Karpas-422 (cell line): ENCODE measurements at regions not wholly inside any gene's neighbourhood (a gene's known extent, or its start where the extent isn't known, plus 50 kb on each side); places are given as distances from the start of the nearest gene placed in this dataset.

ENCODE experiments used
- DNase-seq: peaks from one replicate; pipeline ENCODE4 v3.0.0-alpha.2; 2015
- H2AFZ ChIP-seq: fragments of 200-600 bp; sonication (generic); 2 replicates; pipeline ENCODE4 v1.6.1; 2014; ENCODE audit warnings: antibody characterized with exemption, low read length, mixed read lengths
- H3K27ac ChIP-seq: fragments of 200-600 bp; sonication (generic); 2 replicates; pipeline ENCODE4 v1.5.1; 2014; ENCODE audit warnings: mild to moderate bottlenecking, low read length, moderate library complexity
- H3K27me3 ChIP-seq: fragments of 200-600 bp; sonication (generic); 2 replicates; pipeline ENCODE4 v1.6.1; 2014; ENCODE audit warnings: low read length, mixed read lengths
- H3K36me3 ChIP-seq: fragments of 200-600 bp; sonication (generic); 2 replicates; pipeline ENCODE4 v1.6.1; 2014; ENCODE audit warnings: low read length, mixed read lengths; ENCODE audit not compliant: insufficient read depth
- H3K4me1 ChIP-seq: fragments of 200-600 bp; sonication (generic); 2 replicates; pipeline ENCODE4 v1.6.1; 2014; ENCODE audit warnings: mild to moderate bottlenecking, low read length, mixed read lengths
- H3K4me2 ChIP-seq: fragments of 200-600 bp; sonication (generic); 2 replicates; pipeline ENCODE4 v1.6.1; 2014; ENCODE audit warnings: low read length, low read depth, mild to moderate bottlenecking; ENCODE audit not compliant: poor library complexity, severe bottlenecking
- H3K4me3 ChIP-seq: fragments of 200-600 bp; sonication (generic); 2 replicates; pipeline ENCODE4 v1.5.1; 2014; ENCODE audit warnings: mild to moderate bottlenecking, antibody characterized with exemption, low read length, mixed read lengths
- H3K79me2 ChIP-seq: fragments of 200-600 bp; sonication (generic); 2 replicates; pipeline ENCODE4 v1.6.1; 2014; ENCODE audit warnings: mild to moderate bottlenecking, low read length, mixed read lengths
- H3K9ac ChIP-seq: fragments of 200-600 bp; sonication (generic); 2 replicates; pipeline ENCODE4 v1.6.0; 2014; ENCODE audit warnings: low read length
- H3K9me2 ChIP-seq: fragments of 200-600 bp; sonication (generic), shearing (Covaris generic); replicated peaks from 2 replicates; pipeline ENCODE4 v1.6.0; 2014; ENCODE audit warnings: mild to moderate bottlenecking, low read length, moderate library complexity; ENCODE audit not compliant: insufficient read depth
- H3K9me3 ChIP-seq: fragments of 300-700, 200-600 bp; sonication (generic); 2 replicates; pipeline ENCODE4 v1.6.1; 2014; ENCODE audit warnings: low read length, mixed read lengths
- H4K20me1 ChIP-seq: fragments of 200-600 bp; sonication (generic); 2 replicates; pipeline ENCODE4 v1.6.1; 2014; ENCODE audit warnings: mild to moderate bottlenecking, antibody characterized with exemption, low read length, low read depth; ENCODE audit not compliant: insufficient read depth

DNA sequence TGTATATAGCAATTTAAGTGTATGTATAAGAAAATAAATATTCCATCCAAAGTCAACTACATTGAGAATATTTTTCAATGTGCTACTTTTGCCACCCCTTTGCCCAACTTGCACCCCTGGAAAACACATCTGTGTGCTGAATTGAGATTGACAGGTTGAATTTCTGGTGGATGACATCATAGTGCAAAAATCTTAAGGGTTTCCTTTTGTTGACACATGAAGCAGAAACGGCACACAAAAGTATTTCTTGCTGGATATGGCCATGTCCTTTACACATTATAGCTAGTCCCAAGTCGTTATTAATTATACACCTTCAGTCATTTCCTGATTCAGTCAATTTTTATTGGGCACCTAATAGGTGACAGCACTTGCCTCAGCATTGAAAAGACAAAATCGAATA is 188.7 kb upstream of the FBXL4 start:
- Histone ChIP-seq H3K4me2 (no peak overlapping the region), H3K9me3 (no peaks in the 10 kb centered on the region)

DNA sequence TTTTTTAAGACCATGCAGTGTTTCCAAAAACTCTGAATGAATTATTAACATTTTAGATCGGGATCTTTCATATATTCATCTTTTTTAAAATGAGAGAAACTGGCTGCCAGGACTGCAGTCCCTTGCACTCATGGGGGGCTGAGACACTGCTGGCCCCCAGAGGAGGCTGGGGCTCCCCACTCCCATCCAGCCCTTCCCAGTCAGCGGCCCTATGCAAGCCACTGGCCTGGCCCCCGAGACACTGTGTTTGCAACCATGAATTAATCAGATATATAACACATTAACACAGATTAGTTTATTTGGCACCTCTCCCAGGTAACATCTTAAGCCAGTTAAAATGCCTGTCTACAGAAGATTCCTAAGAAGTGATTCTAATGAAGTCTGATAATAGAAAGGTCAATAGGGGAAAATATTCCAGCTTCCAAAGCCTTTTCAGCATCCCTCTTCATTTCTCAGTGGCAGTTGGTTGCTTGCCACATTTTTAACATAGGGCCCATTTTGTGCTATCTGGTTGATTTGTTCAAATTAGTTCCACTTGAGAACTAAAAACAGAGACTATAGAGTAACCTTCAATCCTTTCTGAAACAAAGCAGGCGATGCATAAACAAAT is 184.4 kb upstream of the FBXL4 start:
- Histone ChIP-seq H3K36me3 (no peaks in the 10 kb centered on the region), H3K79me2 (no peaks in the 10 kb centered on the region), H3K4me3 (no peak overlapping the region), H3K4me1 (no peaks in the 10 kb centered on the region), H3K9me3 (no peaks in the 10 kb centered on the region), H3K4me2 (no peak overlapping the region), H3K9me2 (no peaks in the 10 kb centered on the region), H3K27me3 (no peaks in the 10 kb centered on the region), H3K27ac (no peak overlapping the region), H4K20me1 (no peaks in the 10 kb centered on the region), H3K9ac (no peak overlapping the region), H2AFZ (no peak overlapping the region)
- no peak for DNase-seq

More for the DNA sequence above, 188.7 kb upstream of the FBXL4 start:
- no peak overlapping the region for H2AFZ ChIP-seq
- no peak overlapping the region for H3K4me3 ChIP-seq
- no peaks in the 10 kb centered on the region for H3K9me2 ChIP-seq
- H3K27ac ChIP-seq: no peak overlapping the region
- H3K36me3 ChIP-seq: no peaks in the 10 kb centered on the region
- H3K9ac ChIP-seq: no peak overlapping the region
- no peak for DNase-seq
- H3K27me3 ChIP-seq: no peaks in the 10 kb centered on the region
- H3K4me1 ChIP-seq: no peaks in the 10 kb centered on the region
- H4K20me1 ChIP-seq: no peaks in the 10 kb centered on the region
- no peaks in the 10 kb centered on the region for H3K79me2 ChIP-seq

DNA sequence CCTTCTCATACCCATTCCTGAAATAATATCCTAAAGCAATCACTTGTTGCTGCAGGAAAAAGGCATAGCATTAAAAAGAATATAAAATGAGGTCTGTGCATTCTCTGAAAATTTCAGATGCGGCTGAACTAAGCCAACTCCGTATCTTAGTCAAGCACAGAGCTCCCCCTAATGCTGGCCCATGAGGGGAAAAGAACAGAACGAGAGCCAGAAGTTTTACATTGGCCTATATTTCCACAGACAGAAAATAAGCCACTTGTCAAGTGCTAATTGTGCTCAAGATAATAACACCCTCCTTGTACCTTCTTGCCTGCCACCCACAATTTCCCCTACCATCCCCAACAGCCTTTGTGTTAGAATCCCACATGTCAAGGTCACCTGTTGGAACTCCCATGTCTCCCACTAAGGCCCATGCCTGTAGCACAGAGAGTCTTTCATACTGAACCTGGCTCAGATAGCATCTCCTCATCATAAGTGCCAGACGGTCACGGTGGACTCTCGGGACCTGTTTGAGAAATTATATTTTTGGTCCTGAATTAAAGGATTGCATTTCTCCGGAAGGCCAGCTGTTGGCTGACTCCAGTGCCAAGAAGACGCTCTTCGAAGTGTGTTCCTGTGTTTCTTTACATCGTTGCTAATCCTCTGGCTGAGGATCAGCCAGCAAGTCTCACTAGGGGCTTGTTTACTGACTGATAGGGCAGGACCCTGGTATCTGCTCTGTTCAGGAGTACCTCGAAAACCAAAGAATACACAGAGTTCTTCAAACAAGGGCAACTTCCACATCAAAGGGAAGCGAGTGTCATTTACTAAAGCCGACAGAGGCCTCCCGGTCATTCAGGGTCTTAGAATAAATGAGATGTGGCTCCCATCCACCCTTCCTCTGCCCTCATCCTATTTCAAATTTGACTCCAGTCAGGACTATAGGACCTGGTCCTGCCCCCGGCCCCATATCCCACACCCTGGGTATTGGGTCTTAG is 183.4 kb upstream of the FBXL4 start:
- no peak overlapping the region for H2AFZ ChIP-seq
- H3K27me3 ChIP-seq: no peaks in the 10 kb centered on the region
- H3K9me2 ChIP-seq: no peaks in the 10 kb centered on the region

DNA sequence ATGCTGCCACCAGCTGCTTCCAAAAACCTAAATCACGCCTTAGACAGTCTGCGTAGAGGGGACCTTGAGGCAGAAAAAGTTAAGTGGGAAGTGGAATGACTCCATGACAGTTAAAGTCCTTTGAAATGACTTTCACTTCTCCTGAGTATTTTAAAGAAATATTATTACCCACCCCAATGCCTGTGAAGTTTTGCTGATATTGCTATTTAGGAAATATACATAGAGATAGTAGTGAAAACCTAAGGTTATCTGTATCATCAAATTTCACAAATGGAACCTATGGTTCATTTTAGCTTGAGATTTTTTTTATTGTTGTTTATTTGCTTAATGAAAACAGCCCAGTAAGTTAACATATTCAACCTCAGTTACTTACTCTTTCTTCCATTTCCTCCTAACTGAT is 182.1 kb upstream of the FBXL4 start:
- H3K9me2 ChIP-seq: no peaks in the 10 kb centered on the region
- no peak overlapping the region for H3K9ac ChIP-seq
- H3K4me2 ChIP-seq: no peak overlapping the region
- H3K9me3 ChIP-seq: no peaks in the 10 kb centered on the region
- no peaks in the 10 kb centered on the region for H4K20me1 ChIP-seq
- DNase-seq: no peak
- no peaks in the 10 kb centered on the region for H3K27me3 ChIP-seq
- H3K4me1 ChIP-seq: no peaks in the 10 kb centered on the region
- H2AFZ ChIP-seq: no peak overlapping the region
- H3K79me2 ChIP-seq: no peaks in the 10 kb centered on the region
- H3K36me3 ChIP-seq: no peaks in the 10 kb centered on the region
- no peak overlapping the region for H3K27ac ChIP-seq
- no peak overlapping the region for H3K4me3 ChIP-seq

More for the DNA sequence above, 183.4 kb upstream of the FBXL4 start:
- Histone ChIP-seq H3K4me3 (no peak overlapping the region), H3K9ac (no peak overlapping the region), H3K4me2 (no peak overlapping the region), H3K79me2 (no peaks in the 10 kb centered on the region), H3K9me3 (no peaks in the 10 kb centered on the region), H3K36me3 (no peaks in the 10 kb centered on the region), H3K27ac (no peak overlapping the region), H3K4me1 (no peaks in the 10 kb centered on the region), H4K20me1 (no peaks in the 10 kb centered on the region)
- DNase-seq: peak; percentile 49

DNA sequence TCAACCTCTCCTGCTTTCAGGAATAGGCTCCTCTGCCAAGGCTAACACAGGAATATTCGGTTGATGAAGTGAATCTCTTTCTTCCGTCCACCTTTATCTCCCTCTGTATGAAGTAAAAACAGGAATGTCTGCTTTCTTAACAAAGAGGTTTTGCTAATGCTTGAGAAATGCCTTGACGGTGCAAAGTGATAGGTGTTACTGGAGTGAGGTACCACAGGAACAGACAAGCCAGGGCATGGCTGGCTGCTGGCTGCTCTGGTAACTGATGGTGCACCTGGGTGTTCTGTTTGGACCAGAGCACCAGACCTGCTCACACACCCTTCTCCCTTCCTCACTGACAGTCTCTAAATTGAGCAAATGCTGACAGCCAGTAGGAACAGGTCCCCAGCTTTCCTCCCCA is 174.0 kb upstream of the FBXL4 start:
- no peak overlapping the region for H2AFZ ChIP-seq
- H3K27ac ChIP-seq: no peak overlapping the region
- H3K9me3 ChIP-seq: no peaks in the 10 kb centered on the region
- no peaks in the 10 kb centered on the region for H3K9me2 ChIP-seq
- H3K4me1 ChIP-seq: no peaks in the 10 kb centered on the region
- no peak overlapping the region for H3K4me3 ChIP-seq
- H3K9ac ChIP-seq: no peak overlapping the region
- no peaks in the 10 kb centered on the region for H3K36me3 ChIP-seq
- H4K20me1 ChIP-seq: no peaks in the 10 kb centered on the region
- no peak overlapping the region for H3K4me2 ChIP-seq
- H3K79me2 ChIP-seq: no peaks in the 10 kb centered on the region
- no peak for DNase-seq
- no peaks in the 10 kb centered on the region for H3K27me3 ChIP-seq

DNA sequence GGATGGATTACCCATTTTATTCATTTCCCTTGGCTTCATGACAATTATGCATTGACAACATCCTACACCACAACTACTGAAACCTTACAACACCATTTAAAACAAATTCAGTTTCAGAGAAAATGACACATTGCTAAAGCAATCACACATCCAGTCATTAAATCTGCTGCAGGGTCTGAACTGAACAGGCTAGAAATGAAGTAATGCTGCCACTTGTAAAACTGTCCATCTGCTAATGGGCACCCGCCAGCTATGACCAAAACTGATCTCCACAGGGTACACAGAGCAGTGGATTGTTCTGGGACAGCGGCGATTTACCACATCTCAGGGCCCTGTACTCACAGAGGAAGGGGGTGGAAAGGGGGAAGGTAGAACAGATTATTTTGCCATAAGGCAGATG is 172.9 kb upstream of the FBXL4 start:
- Histone ChIP-seq H3K4me3 (no peak overlapping the region), H2AFZ (no peak overlapping the region), H3K4me1 (no peaks in the 10 kb centered on the region), H3K4me2 (no peak overlapping the region), H4K20me1 (no peaks in the 10 kb centered on the region), H3K9me2 (no peaks in the 10 kb centered on the region), H3K9ac (no peak overlapping the region), H3K36me3 (no peaks in the 10 kb centered on the region), H3K79me2 (no peaks in the 10 kb centered on the region), H3K27me3 (no peaks in the 10 kb centered on the region), H3K9me3 (no peaks in the 10 kb centered on the region), H3K27ac (no peak overlapping the region)
- no peak for DNase-seq

DNA sequence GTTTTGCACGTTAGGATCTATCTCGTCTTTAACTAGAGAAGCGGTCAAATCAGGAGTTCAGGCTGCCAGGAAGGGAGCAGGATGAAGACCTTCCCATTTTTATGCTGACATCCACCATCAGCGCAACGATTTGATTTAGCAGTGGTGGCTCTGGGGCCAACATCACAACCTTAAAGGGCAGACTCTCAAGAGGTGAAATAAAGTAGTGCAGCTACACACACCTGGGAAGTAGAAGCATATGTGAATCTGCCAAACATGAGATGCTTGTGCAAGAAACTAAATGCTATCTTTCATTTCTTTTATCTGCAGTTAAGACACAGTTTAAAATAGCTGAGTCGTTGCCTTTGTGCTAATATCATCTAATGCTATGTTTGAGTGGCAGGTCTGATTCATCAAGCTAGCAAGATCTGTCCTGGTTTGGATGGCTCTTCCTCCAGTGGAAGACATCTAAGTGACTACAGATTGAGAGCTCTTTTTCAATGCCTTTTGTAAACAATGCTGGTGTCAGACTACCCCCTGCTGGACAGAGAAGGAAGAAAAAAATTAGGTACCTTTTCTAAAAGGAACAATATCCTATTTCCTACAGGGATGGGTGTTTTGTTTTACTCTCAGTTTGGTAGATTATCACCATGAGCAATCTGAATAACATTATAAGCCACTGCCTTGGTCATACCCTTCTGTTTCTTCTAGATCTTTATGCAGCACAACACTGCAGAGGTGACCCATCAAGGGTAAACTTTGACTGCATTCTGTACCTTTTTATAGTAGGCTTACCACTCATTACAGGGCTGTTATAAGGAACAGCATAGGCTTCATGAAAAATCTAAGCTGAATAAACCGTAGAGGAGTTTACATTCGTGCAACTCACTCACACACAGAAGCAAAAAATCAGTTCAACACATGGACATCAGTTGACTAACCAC is 171.6 kb upstream of the FBXL4 start:
- no peak overlapping the region for H3K9ac ChIP-seq
- no peak overlapping the region for H3K4me3 ChIP-seq
- no peaks in the 10 kb centered on the region for H3K4me1 ChIP-seq
- no peaks in the 10 kb centered on the region for H3K9me2 ChIP-seq
- no peak overlapping the region for H2AFZ ChIP-seq
- H3K36me3 ChIP-seq: no peaks in the 10 kb centered on the region
- no peak overlapping the region for H3K27ac ChIP-seq
- no peak overlapping the region for H3K4me2 ChIP-seq
- DNase-seq: peak; percentile 77
- H3K79me2 ChIP-seq: no peaks in the 10 kb centered on the region
- no peaks in the 10 kb centered on the region for H4K20me1 ChIP-seq
- no peaks in the 10 kb centered on the region for H3K9me3 ChIP-seq
- H3K27me3 ChIP-seq: no peaks in the 10 kb centered on the region
